ENCODE measurements at regions not wholly inside any gene's neighbourhood (a gene's known extent, or its start where the extent isn't known, plus 50 kb on each side); places are given as distances from the start of the nearest gene placed in this dataset.

DNA sequence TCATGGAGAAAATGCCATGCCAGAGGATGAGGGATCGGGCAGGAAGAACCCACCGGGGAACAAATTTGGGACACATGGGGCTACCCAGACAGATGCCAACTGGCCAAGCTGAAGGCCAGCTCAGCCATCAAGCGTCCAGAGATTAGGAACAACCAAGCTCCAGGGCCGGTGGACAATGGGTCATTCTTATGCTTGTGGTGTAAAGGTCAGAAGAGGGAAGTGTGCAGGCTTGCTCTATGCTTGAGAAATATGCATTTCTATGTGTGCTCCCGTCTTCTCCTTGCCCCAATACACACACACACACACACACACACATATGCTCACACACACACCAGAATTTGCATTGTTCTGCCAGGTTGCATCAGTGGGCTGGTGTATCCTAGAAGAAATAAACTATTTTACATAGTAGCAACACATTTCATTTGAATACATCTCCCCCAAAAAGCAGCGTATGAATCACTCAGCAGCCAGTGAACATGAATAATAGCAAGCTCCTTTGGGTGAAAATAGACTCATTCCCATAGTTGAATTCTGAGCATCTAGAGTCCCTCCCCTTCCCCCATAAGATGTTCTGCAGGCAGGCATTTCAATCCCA, 201.9 kb upstream of the PPARGC1A start:
- DNase-seq: no peak

DNA sequence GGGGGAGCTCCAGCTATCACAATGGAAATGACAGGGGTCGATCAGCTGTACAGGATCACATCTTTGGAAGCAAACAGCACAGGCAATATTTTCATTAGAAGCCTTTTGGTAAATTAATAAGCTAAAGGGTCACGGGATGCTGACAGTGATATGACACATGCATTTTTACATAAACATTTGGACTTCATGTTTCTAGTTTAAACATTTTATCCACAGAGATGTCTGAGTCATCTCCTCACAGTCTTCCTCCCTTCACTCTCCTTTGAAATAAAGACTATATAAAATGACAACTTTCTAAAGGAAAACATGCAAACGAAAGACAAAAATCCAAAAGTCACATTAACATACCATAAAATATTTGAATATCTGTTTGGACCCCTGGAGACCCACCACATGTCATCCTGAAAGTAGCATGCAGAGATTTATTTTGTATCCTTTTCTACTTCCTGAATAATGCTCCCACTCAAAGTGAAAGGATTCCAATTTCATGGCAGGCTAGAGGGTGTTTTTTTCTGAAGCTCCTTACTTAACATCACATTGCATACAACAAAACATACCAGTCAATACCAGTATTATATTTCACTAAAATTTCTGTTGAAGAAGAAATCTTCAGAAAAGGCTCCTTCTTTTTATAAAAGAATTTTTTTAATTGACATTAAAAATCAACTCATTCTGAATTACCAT, 200.1 kb upstream of the PPARGC1A start:
- no peak for DNase-seq

GRCh38 chr4:24080871-24081270, 191.0 kb upstream of the PPARGC1A start:
- DNase-seq: no peak

DNA sequence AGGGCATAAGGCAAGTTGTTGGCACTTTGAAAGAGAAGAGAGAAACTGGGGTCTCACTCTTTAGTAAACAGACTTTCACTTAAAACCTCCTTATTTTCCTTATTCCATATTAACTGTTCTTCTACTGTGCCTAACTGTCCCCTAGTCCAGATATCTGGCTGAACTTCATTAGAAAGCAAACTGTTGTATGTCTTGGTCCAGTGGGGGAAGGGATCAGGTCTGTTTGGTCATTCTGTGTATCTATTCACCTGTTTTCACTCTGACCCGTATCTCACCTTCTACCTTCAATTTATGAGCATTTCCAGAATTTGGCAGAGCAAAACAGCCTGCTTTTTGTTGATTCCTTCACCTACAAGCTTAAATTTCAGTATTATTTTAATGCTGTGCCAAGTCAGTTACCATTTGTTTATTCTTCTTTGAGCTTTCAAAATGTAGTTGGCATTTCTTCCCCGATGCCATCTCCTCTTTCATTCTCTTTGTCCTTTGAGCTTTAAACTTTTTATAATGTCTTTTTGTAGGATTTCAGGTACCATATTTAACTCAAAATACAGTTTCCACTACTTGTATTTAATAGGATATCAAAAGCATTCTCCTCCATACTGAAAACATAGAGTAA, 188.6 kb upstream of the PPARGC1A start:
- no peak for DNase-seq

DNA sequence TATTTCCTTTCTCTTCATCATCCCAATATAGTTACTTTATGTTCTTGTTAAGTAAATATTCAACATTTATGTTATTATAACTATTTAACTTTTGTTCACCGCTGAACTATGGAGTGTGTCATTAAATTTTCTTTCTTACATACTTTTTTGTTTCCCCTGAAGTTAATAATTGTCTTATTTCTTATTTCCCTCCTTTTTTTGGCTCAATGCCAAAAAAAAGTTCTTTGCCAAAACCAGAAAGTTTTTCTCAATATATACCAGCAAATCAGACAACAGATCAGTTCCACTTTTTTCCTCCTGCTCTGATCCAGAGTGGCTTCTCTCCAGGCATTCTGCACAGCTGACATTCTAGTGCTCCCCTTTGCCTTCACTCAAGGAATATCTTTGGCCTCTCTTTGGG, 187.0 kb upstream of the PPARGC1A start:
- DNase-seq: no peak

DNA sequence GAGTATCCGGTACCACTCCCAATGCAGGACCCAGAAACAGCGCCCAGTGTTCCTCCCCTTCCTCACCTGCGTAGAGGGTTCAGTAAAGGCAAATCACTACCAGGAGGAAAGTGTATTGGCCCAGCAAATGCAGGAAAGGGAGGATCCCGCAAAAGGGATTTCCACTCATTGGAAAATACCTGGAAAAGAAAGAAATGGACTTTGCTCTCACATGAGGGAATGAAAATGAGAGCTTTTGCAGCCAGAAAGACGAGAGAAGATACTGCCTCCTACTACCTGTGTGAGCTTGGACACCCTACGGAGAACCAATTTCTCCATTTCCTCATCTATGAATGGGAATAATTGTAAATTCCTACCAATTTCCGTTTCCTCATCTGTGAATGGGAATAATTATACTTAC, 184.1 kb upstream of the PPARGC1A start:
- DNase-seq: no peak

DNA sequence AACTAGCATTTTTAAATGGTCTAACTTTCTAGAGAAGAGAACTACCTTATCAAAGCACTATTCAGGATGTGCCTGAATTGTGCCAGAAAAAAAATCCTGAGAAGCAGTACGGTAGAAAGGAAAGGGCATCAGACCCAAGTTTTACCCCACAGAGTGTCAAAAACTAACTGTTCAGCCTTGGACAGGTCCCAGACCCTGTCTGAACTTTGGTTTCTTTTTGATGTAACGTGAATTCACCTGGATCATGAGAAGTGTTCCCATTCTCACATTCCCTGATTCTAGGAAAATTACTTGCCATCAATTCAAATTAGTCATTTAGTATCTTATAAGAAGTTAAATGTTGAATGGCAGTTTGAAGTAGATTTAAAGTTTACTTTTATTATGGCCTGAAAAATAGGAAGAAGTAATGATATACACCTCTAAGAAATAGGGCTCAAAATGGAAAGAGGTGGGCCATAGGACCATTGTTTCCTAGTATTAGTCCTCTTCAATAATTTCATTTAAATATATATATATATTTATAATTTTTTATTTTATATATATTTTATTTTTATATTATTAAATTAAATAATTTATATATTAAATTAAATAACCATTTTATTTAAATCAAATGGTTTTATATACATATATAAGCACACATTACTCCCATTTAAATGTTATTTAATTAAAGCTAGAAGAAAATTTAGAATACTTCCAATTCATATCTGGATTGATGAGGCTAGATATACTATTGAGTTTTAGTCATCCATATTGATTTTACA, 181.9 kb upstream of the PPARGC1A start:
- no peak for DNase-seq

- DNase-seq: no peak
These were observed 180.3 kb upstream of the PPARGC1A start for GRCh38 chr4:24070117-24070516.

- no peak for DNase-seq
These were observed 177.7 kb upstream of the PPARGC1A start for GRCh38 chr4:24067367-24068193.

DNA sequence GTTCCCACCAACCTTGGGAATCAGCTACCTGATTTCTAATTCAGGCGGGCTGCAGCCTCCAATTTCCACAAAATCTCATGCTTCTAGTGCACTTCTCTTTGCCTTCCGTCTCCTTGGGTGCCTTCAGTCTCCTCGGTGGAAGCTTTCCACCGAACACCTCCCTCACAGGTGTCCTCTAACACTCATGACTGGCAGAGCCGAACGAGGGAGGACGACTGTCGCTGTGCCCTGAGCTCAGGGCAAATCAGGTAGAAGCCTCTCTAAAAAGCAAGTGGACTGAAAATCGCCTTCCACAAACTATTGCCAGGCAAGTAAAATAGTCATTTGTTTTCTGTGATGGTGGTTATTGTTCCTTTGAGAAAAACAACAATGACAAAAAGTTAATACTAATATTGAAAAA, 176.1 kb upstream of the PPARGC1A start:
- no peak for DNase-seq

- DNase-seq: no peak
These were observed 173.9 kb upstream of the PPARGC1A start for GRCh38 chr4:24063731-24064130.

DNA sequence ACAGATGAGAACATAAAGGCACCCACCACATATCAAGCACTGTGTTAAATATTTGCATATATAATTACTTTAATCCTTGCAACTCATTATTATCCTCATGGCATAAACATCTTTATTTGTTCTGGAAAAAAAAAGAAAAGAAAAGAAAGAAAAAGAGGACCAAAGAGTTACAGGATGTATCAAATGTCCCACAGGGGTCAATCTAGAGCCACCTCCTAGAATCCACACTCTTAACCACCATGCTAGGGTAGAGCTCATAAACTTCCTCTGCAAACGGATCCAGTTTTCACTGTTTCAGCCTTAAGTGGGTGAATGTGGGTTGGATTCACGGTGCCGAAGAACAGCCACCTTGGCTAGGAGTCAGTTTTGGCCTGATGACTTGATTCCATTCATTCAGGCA, 171.1 kb upstream of the PPARGC1A start:
- DNase-seq: no peak

DNA sequence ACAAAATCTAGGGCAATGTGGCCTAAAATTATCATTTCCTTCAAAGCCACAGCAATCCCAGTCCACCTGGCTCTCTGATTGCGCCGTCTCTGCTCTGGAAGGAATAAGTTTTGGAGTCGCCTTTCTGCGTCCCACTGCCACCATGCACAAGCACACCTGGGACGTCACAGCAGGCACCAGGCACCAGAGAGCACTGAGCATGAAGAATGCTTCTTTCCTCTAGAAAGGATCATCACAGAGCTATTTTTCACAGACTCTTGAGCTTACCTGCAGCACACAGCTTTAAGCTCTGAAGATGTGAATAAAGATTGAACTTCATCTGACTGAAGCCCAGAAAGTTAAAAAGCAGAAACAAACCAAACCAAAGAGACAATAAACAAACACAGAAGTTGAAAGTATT, 170.0 kb upstream of the PPARGC1A start:
- DNase-seq: no peak

- no peak for DNase-seq
These were observed 168.2 kb upstream of the PPARGC1A start for GRCh38 chr4:24057915-24058559.

- DNase-seq: no peak
These were observed 166.4 kb upstream of the PPARGC1A start for GRCh38 chr4:24056289-24056688.

- no peak for DNase-seq
These were observed 165.8 kb upstream of the PPARGC1A start for GRCh38 chr4:24055623-24056022.

DNA sequence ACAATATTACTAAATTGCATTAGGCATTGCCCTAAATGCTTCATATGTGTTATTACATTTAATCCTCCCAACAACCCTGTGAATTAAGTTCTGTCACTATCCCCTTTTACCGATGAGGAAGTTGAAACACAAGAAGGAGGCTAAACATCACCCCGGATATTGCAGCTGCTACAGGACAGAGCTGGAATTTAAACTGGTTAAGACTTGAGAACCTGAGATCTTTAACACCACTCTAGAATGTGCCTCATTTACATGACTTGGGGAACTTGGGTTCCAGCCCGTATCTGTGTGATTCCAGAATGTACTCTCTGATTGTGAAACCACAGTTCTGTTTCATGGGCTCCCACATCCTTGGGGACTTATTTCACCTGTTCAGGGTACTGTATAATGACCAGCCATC, 165.1 kb upstream of the PPARGC1A start:
- no peak for DNase-seq

- no peak for DNase-seq
These were observed 164.1 kb upstream of the PPARGC1A start for GRCh38 chr4:24053934-24054333.

DNA sequence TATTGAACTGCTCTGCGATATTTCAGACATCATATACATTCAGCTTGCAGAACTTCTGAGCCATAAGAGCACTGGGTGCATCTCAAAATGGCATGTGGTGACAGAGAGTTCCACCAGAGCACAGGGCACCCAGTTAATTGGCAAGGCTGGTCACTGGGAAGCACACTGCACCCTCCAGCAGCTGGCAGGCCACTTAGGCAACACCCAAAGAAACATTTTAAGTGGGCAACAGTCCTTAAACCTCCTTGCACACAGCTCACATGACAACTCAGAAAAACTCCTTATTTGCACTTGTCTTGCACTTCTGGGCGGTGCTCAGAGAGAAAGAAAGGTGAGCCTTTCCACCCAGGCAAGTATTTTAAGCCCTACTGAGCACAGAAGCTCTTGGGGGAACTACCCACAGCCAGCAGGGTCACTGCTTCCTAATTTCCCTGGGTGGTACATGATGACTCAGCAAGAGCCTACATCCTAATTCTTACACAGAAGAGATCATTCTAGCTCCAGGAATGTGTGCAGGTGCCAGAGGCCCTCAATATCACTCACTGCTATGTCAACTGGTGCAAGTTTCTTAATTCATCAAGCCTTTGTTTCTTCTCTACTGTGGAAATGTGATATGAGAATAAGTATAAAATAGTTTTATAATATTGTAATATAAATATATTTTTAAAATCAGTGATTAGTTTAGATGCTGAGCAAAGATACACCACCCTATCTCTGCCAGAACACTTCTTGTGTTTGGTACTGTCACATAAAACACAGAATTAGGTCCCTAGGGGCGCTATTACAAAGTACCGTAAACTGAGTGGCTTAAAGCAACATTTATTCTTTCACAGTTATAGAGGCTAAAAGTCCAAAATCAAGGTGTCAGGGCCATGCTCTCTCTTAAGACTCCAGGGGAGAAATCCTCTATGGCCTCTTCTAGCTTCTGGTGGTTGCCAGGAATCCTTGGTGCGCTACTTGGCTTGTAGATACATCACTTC, 155.1 kb upstream of the PPARGC1A start:
- no peak for DNase-seq

GRCh38 chr4:24042094-24042493, 152.2 kb upstream of the PPARGC1A start:
- no peak for DNase-seq

DNA sequence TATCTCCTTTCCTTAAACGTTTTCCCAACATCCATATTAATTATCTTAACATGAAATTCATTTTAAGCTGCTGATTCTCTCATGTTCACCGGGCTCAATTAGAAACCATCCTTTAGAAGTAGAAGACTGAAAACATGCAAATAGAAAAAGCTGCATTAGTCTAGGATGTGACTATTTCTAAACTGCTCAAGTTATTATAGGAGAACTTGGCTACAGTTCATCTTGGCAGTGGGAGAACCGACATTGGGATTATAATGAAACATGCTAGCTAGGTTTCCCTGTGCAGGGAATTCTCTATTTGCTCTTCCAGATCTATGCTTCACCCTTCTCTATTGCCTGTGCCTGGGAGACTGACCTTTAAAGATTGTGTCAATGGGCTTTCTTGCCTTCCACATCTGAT, 151.0 kb upstream of the PPARGC1A start:
- no peak for DNase-seq

All from RPMI8226 (cell line).